ENCODE measurements at regions not wholly inside any gene's neighbourhood (a gene's known extent, or its start where the extent isn't known, plus 50 kb on each side); places are given as distances from the start of the nearest gene placed in this dataset.

- DNase-seq: no peak
Observed at GRCh38 chr10:29923416-29923965, 135.9 kb downstream of the JCAD start.

- DNase-seq: no peak
Observed at GRCh38 chr10:29922892-29923291, 136.5 kb downstream of the JCAD start.

DNA sequence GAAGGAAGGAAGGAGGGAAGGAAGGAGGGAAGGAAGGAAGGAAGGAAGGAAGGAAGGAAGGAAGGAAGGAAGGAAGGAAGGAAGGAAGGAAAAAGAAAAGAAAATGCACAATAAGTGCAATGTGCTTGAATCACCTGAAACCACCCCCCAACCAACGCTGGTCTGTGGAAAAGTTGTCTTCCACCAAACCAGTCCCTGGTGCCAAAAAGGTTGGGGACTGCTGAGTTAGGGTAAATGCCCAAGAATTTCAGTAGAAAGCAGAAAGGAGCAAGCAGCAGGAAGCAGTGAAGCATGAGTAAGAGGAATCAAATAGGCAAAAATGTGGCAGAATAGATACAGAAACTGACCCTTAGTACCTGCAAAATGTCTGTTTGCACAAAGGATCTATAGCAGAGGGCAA is 137.2 kb downstream of the JCAD start:
- no peak for DNase-seq

- DNase-seq: no peak
Observed at GRCh38 chr10:29921071-29921446, 138.3 kb downstream of the JCAD start.

DNA sequence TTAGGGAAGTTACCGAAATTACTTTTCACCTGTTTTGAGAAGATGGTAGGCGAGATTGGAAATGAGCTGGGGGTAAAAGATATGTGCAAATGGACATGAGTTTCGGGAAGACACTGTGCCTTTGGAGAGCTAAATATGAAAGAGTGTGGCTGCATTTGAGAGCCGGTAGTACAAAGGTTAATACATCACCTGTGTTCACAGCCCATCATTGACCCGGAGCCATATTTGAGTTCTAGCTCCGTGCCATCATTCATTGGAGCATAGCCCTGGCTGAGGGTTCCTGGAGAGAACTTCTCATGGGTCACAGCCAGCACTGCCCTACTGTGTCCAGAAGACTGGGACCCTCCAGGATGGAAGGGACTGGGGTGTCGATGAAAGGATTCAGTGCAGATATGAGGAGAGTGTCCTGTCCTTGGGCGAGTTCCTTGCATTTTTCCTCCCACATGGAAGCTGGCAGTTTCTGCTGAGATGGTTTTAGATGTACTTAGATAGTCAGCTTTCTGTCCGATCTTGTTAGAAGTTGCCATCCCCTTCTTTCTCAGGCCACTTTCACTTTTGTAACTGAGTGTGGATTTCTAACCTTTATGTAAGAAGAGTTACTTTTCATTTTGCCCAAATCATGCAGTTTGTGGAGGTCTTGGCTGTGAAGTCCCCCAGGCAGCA is 138.8 kb downstream of the JCAD start:
- DNase-seq: no peak

DNA sequence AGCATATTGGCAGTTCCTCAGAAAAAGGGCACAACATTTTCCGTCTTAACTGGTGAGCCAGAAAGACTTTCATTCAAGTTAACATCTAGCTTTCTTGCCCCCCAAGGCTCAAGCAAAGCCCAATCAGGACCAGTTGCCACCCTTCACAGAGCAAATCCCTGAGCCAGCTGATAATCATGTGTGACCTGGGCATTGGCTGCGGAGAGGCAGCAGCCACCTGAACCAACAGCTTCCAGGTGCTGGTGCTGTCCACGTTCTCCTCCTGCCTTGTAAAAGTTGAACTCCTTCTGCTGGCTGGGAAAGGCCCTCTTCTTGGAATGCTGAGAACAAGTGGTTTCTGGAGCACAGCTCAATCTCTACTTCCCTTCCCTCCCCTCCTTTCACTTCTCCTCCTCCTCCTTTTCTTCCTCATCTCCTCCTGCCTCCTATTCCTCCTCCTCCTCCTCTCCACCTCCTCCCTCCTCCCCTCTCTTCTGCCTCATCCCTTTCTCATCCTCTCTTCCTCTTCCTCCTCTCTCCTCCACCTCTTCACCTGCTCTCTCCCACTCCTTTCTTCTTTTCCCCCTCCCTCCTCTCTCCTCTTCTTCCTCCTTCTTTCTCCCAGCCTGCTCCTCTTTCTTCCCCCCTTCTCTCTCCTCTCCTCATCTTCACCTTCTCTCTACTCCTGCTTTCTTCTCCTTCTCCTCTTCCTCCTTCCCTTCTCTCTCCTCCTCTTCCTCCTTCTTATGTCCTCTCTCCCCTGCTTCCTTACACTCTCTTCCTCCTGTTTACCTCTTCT is 140.6 kb downstream of the JCAD start:
- DNase-seq: no peak

DNA sequence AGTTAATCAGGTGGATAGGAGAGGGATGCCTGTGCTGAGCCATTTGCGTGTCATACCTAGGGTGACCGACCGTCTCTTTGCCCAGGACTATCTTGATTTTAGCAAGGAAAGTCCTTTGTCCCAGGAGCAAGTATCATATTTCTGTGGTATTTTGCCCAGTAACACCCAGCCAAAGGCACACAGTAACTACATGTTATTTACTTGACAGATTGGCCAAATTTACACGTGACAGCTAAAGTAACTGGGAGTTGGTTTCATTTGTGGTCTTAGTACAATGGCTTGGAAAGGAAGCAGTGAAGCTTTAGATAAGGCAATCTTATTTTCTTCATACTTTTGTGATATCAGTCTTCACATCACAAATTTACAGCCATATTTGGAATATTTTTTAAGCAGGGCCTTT is 142.1 kb downstream of the JCAD start:
- no peak for DNase-seq

DNA sequence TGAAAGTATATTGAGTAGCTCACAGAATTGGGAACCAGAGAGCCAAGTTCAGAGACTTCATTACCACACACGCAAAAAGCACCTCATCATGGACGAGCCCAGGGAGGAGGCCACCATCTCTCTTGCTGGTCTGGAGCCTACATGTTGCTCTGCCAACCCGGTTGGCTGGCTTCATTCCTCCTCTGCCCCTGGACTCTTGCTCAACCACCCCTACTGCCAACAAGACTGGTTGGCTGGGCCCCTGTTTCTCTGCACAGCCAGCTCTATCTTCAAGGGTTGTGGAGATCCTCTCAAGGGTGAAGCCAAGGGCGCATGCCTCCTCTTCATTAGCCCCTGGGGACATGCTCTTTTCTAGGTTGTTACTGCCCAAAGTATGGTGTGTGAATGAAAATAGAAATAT is 142.7 kb downstream of the JCAD start:
- no peak for DNase-seq

- DNase-seq: no peak
Observed at GRCh38 chr10:29914986-29915785, 144.2 kb downstream of the JCAD start.

DNA sequence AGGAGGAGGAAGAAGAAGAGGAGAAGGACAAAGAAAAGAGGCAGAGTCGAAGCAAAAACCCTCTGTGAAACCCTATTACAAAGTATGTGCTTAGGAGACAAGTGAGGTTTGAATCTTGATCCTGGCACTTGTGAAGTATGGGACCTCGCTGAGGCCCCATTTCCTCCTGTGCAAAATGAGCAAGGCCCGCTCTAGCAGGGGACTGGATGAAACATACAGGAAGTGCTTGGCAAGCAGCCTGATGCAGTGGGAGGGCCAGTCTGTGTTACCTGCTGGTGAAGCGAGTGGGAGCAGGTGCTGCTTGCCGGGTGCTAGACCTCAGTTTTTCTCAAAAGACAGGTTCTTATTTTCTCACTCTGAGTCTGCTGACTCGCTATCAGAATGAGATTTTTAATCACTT is 150.4 kb downstream of the JCAD start:
- no peak for DNase-seq

GRCh38 chr10:29900865-29901264 is 158.5 kb downstream of the JCAD start:
- DNase-seq: no peak

- no peak for DNase-seq
Observed at GRCh38 chr10:29897999-29898716, 161.2 kb downstream of the JCAD start.

- no peak for DNase-seq
Observed at GRCh38 chr10:29897430-29897829, 162.0 kb downstream of the JCAD start.

DNA sequence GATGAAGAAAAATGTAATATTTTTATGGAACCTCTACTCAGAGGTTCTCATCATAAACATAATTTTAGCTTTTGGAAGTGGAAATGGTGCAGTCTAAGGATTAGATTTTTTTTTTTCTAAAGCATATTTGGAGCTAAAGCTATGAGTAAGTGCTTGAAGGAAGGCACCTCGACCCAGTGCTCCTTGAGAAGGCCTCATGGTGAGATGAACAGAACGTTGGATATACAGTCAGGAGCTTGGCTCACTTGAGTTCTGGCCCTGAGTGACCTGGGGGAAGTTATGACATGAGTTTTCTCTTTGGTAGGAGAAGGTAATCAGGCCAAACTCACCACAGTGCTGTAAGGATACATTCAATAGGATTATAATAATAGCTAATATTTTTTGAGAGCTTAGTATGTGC is 163.3 kb downstream of the JCAD start:
- no peak for DNase-seq

DNA sequence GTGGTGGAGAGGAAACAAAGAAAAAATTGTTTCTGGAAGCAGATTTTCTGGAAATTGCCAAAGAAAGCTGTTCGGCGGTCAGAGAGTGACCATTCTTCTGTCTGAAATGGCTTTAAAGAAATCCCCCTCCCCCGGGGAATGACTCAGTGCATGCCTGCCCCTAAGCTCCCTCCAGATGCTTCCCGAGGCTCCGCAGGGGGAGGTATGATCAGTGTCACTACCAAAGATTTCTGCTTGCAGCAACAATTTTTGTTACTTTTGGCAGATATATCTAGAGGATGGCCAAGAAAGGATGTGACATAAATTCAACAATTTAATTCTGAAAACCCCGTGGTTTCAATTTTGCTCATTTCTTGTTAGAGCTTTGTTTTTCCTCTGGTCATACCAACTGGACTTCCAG is 163.9 kb downstream of the JCAD start:
- no peak for DNase-seq

GRCh38 chr10:29888321-29888720 is 171.1 kb downstream of the JCAD start:
- no peak for DNase-seq

DNA sequence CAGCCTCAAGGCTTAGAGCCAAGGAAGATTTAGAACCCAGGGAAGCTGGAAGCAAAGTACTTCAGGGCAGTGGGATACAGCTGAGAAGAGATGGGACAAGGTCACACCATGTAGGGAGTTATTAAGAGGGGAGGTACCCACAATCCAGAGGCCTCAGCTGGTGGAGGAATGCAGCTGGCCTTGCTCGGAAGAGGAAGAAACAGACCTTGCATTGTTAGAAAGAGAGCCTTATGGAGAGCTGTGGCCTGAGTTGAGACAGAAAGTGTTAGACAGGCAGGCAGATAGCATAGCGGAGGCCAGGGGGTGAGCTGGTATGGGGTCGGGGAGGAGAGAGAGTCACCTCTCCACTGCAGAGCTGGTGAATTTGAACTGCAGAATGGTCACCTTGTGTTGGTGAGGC is 173.1 kb downstream of the JCAD start:
- DNase-seq: no peak

GRCh38 chr10:29883231-29883630 is 176.2 kb downstream of the JCAD start:
- no peak for DNase-seq

DNA sequence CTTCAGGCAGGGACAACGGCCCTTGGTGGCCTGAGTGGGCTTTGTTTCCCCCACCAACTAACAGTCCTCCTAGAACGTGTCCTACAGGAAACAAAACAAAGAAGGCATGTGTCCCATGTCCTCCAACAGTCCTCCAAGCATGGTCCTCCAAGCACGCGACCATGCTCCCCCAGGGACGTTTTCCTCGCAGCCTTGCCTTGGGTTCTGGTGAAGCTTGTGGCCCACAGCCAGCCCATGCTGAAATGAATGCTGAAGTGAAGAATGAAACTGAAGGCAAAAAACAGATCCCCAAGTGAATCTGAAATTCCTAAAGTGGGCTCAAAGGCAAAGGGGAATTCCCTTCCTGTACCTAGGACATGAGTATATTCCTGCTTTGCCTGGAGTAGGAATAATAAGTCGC is 176.6 kb downstream of the JCAD start:
- DNase-seq: no peak

- DNase-seq: no peak
Observed at GRCh38 chr10:29881811-29882210, 177.6 kb downstream of the JCAD start.

- DNase-seq: no peak
Observed at GRCh38 chr10:29881336-29881771, 178.0 kb downstream of the JCAD start.

- no peak for DNase-seq
Observed at GRCh38 chr10:29880856-29881255, 178.5 kb downstream of the JCAD start.

DNA sequence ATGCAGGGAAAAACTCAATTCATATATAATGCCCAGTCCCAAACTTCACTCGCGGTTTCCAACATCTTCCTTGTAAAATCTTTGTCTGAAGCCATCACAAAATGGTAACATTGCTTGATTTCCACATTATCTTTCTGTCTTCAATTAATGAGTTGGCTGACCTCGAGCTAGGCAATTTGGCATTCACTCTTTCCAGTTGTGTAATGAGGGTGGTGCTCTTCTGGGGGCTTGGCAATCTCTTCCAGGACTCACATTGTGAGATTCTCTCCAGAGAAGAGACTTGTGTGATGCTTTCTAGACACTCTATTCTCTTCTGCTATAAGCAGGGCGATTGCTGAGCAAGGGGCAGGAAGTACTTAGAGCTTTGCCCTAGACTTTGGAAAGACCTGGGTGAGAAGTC is 179.5 kb downstream of the JCAD start:
- DNase-seq: no peak

Measured in activated CD8-positive, alpha-beta memory T cell treated with anti-CD3 and anti-CD28 coated beads, Interleukin-2, amount 50 U/mL, for 4 hours (primary cell).